Tibial artery (tissue), 4 donors: ENCODE measurements at regions not wholly inside any gene's neighbourhood (a gene's known extent, or its start where the extent isn't known, plus 50 kb on each side); places are given as distances from the start of the nearest gene placed in this dataset.
A peak's percentile ranks its signal among the peaks of the same experiment; 100 is the strongest.

Experiments
- DNase-seq, 2 donors: peaks; one replicate each; pipeline ENCODE4 v3.0.0-alpha.2; 2019
- H3K27ac ChIP-seq, 2 donors: fragments of 200-600 bp; sonication (generic) in 1 of 2; 1 replicate in 1 of 2; 2 replicates in 1 of 2; pipeline ENCODE4 v1.5.1; 2018 to 2019; ENCODE audit warnings: mild to moderate bottlenecking in 1 of 2
- H3K27me3 ChIP-seq, 2 donors: fragments of 200-600 bp; sonication (generic) in 1 of 2; one replicate each; pipeline versions ENCODE4 v1.5.1 to v1.6.0; 2016 to 2019
- H3K36me3 ChIP-seq, 3 donors: fragments of 200-600 bp; sonication (generic) in 2 of 3; one replicate each; pipeline ENCODE4 v1.5.1; 2016 to 2019; ENCODE audit warnings: mild to moderate bottlenecking in 2 of 3
- H3K4me1 ChIP-seq, 4 donors: fragments of 200-600 bp; sonication (generic) in 2 of 4; 1 replicate in 3 of 4; 2 replicates in 1 of 4; pipeline ENCODE4 v1.5.1; 2016 to 2019
- H3K4me3 ChIP-seq, 2 donors: fragments of 200-600 bp; sonication (generic) in 1 of 2; 1 replicate in 1 of 2; 2 replicates in 1 of 2; pipeline ENCODE4 v1.5.1; 2018 to 2019; ENCODE audit warnings: mild to moderate bottlenecking in 2 of 2
- H3K9me3 ChIP-seq, 3 donors: fragments of 200-600 bp; sonication (generic) in 1 of 3; one replicate each; pipeline ENCODE4 v1.5.1; 2016 to 2019
- intact Hi-C: fragments of 100-400 bp; cut with DNase I; formaldehyde crosslinking; loops from one replicate; pipeline ENCODE4 v1.15.0; 2023; ENCODE audit warnings: low total_unique reads
- TF ChIP-seq, protein P1 (sequence below), 2 experiments: fragments of 200-600 bp in 1 of 2; fragments of 450-650 bp in 1 of 2; IDR thresholded peaks; one replicate each; pipeline ENCODE4 v1.5.1; 2017 to 2019; ENCODE audit warnings: antibody characterized with exemption in 2 of 2, mild to moderate bottlenecking in 1 of 2, moderate library complexity in 1 of 2

DNA sequence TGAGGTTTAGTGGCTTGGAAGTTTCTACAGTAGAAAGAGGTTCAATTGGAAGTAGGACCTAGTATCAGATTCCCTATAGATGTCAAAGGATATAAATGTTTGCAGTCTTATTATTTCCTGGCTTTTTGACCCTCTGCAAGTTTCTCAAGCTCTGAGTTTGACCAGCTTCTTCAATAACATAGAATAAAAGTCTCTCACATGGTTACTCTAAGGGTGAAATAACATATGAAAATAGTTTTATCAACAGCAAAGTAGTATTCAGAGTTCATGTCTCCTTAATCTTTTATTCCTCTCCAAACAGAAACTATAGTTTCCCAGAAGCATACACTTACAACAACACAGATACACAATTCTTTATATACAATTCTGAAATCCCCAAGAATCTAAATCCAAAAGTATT lies 132.9 kb upstream of the RND3 start:
- DNase-seq = no peak
- TF ChIP-seq, protein P1, sequence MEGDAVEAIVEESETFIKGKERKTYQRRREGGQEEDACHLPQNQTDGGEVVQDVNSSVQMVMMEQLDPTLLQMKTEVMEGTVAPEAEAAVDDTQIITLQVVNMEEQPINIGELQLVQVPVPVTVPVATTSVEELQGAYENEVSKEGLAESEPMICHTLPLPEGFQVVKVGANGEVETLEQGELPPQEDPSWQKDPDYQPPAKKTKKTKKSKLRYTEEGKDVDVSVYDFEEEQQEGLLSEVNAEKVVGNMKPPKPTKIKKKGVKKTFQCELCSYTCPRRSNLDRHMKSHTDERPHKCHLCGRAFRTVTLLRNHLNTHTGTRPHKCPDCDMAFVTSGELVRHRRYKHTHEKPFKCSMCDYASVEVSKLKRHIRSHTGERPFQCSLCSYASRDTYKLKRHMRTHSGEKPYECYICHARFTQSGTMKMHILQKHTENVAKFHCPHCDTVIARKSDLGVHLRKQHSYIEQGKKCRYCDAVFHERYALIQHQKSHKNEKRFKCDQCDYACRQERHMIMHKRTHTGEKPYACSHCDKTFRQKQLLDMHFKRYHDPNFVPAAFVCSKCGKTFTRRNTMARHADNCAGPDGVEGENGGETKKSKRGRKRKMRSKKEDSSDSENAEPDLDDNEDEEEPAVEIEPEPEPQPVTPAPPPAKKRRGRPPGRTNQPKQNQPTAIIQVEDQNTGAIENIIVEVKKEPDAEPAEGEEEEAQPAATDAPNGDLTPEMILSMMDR (IDR thresholded peaks at IDR 0.05) = no peak
- H3K27ac ChIP-seq = peak overlapping the region; percentile 69 to 74

DNA sequence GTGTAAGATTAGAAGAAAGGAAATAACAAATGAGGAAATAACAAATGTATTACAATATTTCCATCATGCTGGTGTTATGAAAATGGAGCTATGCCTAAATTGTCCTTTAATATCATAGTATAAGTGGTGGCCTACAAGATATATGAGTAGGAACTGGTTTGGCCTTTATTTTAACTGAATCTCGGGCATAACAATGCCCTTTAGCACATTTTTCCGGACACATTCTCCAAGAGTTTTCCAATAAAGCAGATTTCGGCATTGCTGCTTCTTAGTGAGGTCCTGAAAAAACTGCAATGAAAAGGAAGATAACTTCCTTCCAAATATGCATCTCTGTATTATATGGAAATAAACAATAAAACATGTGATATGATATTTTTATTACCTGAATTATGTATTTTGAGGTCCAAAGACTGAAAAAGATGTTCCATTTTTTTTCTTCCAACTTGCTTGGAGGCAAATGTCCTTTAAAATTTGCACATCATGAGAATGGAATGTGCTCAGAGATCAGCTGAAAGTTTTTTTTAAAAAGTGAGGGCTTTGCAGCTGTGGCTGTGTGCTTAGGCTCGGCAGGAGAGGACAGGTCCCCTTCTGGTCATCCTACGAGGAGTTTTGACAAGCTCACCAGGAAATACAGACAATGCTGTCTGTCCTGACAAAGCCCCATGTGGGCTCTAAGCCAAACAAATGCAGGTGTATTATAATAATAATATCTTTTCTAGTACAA lies 132.3 kb upstream of the RND3 start:
- peak overlapping the region; percentile 69 to 74 for H3K27ac ChIP-seq
- intact Hi-C loops = loop anchor here (10.0 kb wide), 2 partner anchors 135 to 1025 kb away; partner anchors contain the start of gene RND3
- no peaks in the 10 kb centered on the region for H3K9me3 ChIP-seq
- peaks cover 0 to 46% (median 25%) of the 10 kb centered on the region in 4 donors for H3K4me1 ChIP-seq
- no peak overlapping the region for H3K4me3 ChIP-seq
- no peaks in the 10 kb centered on the region for H3K36me3 ChIP-seq
- no peaks in the 10 kb centered on the region for H3K27me3 ChIP-seq
- TF ChIP-seq, protein P1 (IDR thresholded peaks at IDR 0.05) = no peak
- DNase-seq = no peak

More for the DNA sequence above, 132.9 kb upstream of the RND3 start:
- Histone ChIP-seq H3K36me3 (no peaks in the 10 kb centered on the region), H3K4me3 (no peak overlapping the region), H3K9me3 (no peaks in the 10 kb centered on the region), H3K4me1 (peaks cover 0 to 46% (median 25%) of the 10 kb centered on the region in 4 donors), H3K27me3 (no peaks in the 10 kb centered on the region)
- intact Hi-C loops = no loop called here

DNA sequence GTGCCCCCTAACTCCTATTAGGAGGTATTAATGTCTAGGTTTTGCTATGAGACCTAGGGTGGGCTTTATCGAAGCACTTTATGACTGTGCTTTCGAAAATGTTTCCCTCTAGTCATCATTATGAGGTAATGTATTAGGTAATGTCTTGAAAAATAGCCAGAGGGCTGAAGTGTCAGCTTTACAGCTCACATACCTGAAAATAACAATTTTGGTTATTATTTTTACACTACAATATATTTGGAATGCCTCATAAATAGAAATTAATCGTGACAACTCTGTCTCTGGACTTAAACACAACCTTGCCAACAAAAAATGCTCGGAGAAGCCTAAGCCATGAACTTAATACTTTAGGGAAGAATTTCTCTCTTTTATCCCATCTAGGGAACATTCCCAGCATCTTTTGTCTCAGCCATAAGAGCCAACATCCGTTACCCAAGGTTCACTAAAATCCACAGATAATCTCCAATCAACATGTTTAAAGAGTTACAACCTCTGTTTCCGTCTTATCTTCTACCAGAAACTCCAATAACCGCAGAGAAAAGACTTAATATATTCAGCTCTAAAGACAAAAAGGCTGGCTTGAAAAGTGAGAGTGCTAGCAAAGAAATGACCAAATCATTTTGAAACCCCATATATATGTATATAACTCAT lies 130.9 kb upstream of the RND3 start:
- peak overlapping the region; percentile 58 to 69 for H3K27ac ChIP-seq
- H3K4me3 ChIP-seq = no peak overlapping the region

DNA sequence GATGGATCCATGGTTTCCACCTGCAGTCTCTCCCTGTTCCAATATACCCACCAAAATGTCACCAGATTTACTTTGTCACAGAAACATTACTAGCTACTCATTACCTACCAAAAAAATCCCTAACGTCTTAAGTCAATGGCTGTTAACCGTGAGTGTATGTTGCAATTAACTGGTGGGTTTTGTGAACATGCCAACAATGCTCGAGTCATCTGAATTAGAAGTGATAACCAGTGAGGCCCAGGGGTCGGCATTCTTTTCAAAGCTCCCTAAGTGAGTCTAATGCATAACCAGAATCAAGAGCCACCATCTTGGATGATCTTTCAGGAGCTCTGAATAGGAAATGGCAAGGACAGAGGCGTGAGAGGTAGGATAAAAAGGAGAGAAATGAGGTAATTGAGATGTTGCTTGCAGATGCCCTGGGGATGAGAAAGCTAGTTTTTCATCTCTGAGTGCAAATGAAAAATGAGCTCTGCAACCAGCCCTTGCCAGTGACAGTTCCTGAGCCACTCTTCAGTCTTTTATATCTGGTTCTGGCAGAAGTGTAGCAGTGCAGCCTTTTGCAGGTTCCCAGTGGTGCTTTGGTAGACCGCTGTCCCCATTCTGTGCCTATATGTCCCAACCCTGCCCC lies 130.0 kb upstream of the RND3 start:
- TF ChIP-seq, protein P1 (IDR thresholded peaks at IDR 0.05) = no peak
- no peaks in the 10 kb centered on the region for H3K27me3 ChIP-seq
- no peaks in the 10 kb centered on the region for H3K9me3 ChIP-seq
- intact Hi-C loops = loop anchor here (10.0 kb wide), 2 partner anchors 133 to 1023 kb away; partner anchors contain the start of gene RND3
- no peak for DNase-seq
- H3K36me3 ChIP-seq = no peaks in the 10 kb centered on the region
- no peak overlapping the region for H3K4me3 ChIP-seq
- peak overlapping the region in 1 of 2 donors; percentile 69 for H3K27ac ChIP-seq
- peaks cover 0 to 50% (median 27%) of the 10 kb centered on the region in 4 donors for H3K4me1 ChIP-seq

More for the DNA sequence above, 130.9 kb upstream of the RND3 start:
- Histone ChIP-seq H3K4me1 (peaks cover 0 to 46% (median 25%) of the 10 kb centered on the region in 4 donors), H3K9me3 (no peaks in the 10 kb centered on the region), H3K27me3 (no peaks in the 10 kb centered on the region), H3K36me3 (no peaks in the 10 kb centered on the region)
- TF ChIP-seq, protein P1 (IDR thresholded peaks at IDR 0.05) = no peak
- intact Hi-C loops = loop anchor here (10.0 kb wide), 2 partner anchors 134 to 1024 kb away; partner anchors contain the start of gene RND3
- DNase-seq = no peak

DNA sequence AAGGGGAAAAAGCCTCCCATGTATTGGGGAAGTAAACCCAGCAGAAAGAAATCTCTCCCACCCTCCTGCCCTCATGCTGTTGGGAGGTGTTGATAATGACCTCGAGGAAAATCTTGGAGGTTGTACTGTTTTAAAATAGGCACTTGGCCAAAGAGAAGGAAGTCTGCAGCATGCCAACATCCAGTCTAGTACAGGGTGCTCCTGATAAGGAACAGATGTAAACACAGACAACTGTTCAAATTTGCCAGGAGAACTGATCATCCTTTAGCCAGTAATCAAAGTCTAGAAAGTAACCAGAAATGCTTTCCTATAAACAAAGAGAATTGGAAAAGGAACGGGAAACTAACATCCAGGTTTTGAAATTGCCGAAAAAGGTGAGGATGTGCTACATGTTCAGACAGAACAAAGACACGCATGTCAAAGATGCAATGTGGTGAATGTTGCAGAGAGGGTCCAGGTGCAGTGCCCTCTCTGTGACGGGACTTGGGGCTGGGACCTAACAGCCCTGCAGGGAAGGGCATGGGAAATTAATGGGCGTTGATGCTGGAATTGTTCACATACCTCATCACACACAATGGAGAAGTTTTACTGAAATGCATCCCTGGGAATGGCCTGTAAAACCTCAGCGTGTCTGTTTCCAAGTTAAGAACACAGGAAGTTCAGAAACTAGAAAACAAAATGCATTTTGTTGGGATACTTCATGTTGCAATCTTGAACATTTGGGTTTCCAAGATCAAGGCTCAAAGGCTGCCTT lies 125.7 kb upstream of the RND3 start:
- Histone ChIP-seq H3K27ac (no peak overlapping the region), H3K4me1 (peaks cover 0 to 9% (median 2%) of the 10 kb centered on the region in 4 donors), H3K27me3 (no peaks in the 10 kb centered on the region), H3K4me3 (no peak overlapping the region), H3K36me3 (no peaks in the 10 kb centered on the region), H3K9me3 (no peaks in the 10 kb centered on the region)
- no peak for DNase-seq
- TF ChIP-seq, protein P1 (IDR thresholded peaks at IDR 0.05) = no peak
- intact Hi-C loops = loop anchor here (10.0 kb wide), 2 partner anchors 128 to 1018 kb away; partner anchors contain the start of gene RND3
